Body of pancreas (tissue), 4 donors: ENCODE measurements at regions not wholly inside any gene's neighbourhood (a gene's known extent, or its start where the extent isn't known, plus 50 kb on each side); places are given as distances from the start of the nearest gene placed in this dataset.

ENCODE experiments used
- ATAC-seq: fragments of 150-250 bp; one replicate; pipeline ENCODE4 v1.9.1; 2016
- DNase-seq, 4 donors: peaks; one replicate each; pipeline ENCODE4 v3.0.0-alpha.2; 2019
- H3K27ac ChIP-seq, 4 donors: fragments of 200-600 bp; sonication (generic); 1 replicate in 3 of 4; 2 replicates in 1 of 4; pipeline versions ENCODE4 v1.5.1 to v1.6.1; 2016 to 2019; ENCODE audit warnings: mild to moderate bottlenecking in 1 of 4, mixed read lengths in 1 of 4, moderate library complexity in 1 of 4
- H3K27me3 ChIP-seq, 2 donors: fragments of 200-600 bp; sonication (generic); one replicate each; pipeline ENCODE4 v1.6.0; 2016; ENCODE audit warnings: mild to moderate bottlenecking in 1 of 2
- H3K36me3 ChIP-seq, 2 donors: fragments of 200-600 bp; sonication (generic); replicated peaks in 1 of 2; 2 replicates each; pipeline ENCODE4 v1.5.1; 2016; ENCODE audit warnings: low read depth in 2 of 2; ENCODE audit not compliant: insufficient read depth in 1 of 2
- H3K4me1 ChIP-seq: fragments of 200-600 bp; sonication (generic); one replicate; pipeline ENCODE4 v1.6.0; 2016
- H3K4me3 ChIP-seq, 2 donors: fragments of 200-600 bp; sonication (generic); 1 replicate in 1 of 2; 2 replicates in 1 of 2; pipeline ENCODE4 v1.5.1; 2016 to 2019
- H3K9me3 ChIP-seq, 3 donors: fragments of 200-600 bp; sonication (generic); 1 replicate in 2 of 3; 2 replicates in 1 of 3; pipeline ENCODE4 v1.5.1; 2016
- CTCF ChIP-seq, 7 experiments: fragments of 450-650 bp in 4 of 7; fragments of 200-600 bp in 3 of 7; sonication (generic) in 3 of 7; IDR thresholded peaks; one replicate each; pipeline ENCODE4 v1.5.1; 2016 to 2019; ENCODE audit warnings: antibody characterized with exemption in 7 of 7
- POLR2A ChIP-seq, 3 donors: fragments of 450-650 bp; IDR thresholded peaks; one replicate each; pipeline ENCODE4 v1.6.1; 2016; ENCODE audit warnings: antibody characterized with exemption in 3 of 3, mild to moderate bottlenecking in 2 of 3
- WGBS, 2 donors: methylation state at CpG; one replicate each; pipeline ENCODE4 v1.1.5; 2017; 5-methylcytosine and 5-hydroxymethylcytosine counted together
- intact Hi-C: fragments of 100-400 bp; cut with DNase I; formaldehyde crosslinking; loops from one replicate; pipeline ENCODE4 v1.15.1; 2023

- TF ChIP-seq CTCF (IDR thresholded peaks at IDR 0.05): no peak
- TF ChIP-seq POLR2A (IDR thresholded peaks at IDR 0.05): no peak
- Histone ChIP-seq H3K27me3 (no peaks in the 10 kb centered on the region), H3K4me3 (no peak overlapping the region), H3K4me1 (no peaks in the 10 kb centered on the region), H3K27ac (no peak overlapping the region), H3K36me3 (no peaks in the 10 kb centered on the region), H3K9me3 (no peaks in the 10 kb centered on the region)
- intact Hi-C loops: no loop called here
- no peak for ATAC-seq
- DNase-seq: no peak
These were observed 104.7 kb upstream of the TSC22D1 start for GRCh38 chr13:44680746-44681355.

- no peaks in the 10 kb centered on the region for H3K9me3 ChIP-seq
- no peaks in the 10 kb centered on the region for H3K27me3 ChIP-seq
- TF ChIP-seq CTCF (IDR thresholded peaks at IDR 0.05) (no peak), POLR2A (IDR thresholded peaks at IDR 0.05) (no peak)
- ATAC-seq: no peak
- no peak overlapping the region for H3K4me3 ChIP-seq
- 73% methylated on average over 4 of the region's 4 CpGs for WGBS, 2 donors
- intact Hi-C loops: no loop called here
- no peak for DNase-seq
- H3K27ac ChIP-seq: no peak overlapping the region
- H3K4me1 ChIP-seq: no peaks in the 10 kb centered on the region
- no peaks in the 10 kb centered on the region for H3K36me3 ChIP-seq
These were observed 103.5 kb upstream of the TSC22D1 start for GRCh38 chr13:44679597-44679996.

- H3K27me3 ChIP-seq: no peaks in the 10 kb centered on the region
- H3K27ac ChIP-seq: no peak overlapping the region
- intact Hi-C loops: no loop called here
- H3K9me3 ChIP-seq: no peaks in the 10 kb centered on the region
- WGBS, 2 donors: 89 to 97% methylated on average over 5 to 6 of the region's 6 CpGs
- no peak for ATAC-seq
- no peak overlapping the region for H3K4me3 ChIP-seq
- no peak for DNase-seq
- TF ChIP-seq POLR2A (IDR thresholded peaks at IDR 0.05): no peak
- H3K36me3 ChIP-seq: no peaks in the 10 kb centered on the region
- H3K4me1 ChIP-seq: no peaks in the 10 kb centered on the region
These were observed 102.1 kb upstream of the TSC22D1 start for GRCh38 chr13:44678197-44678596.

- no peaks in the 10 kb centered on the region for H3K4me1 ChIP-seq
- no peak for ATAC-seq
- 58 to 72% methylated on average over 3 of the region's 3 CpGs for WGBS, 2 donors
- DNase-seq: no peak
- H3K27me3 ChIP-seq: no peaks in the 10 kb centered on the region
- H3K4me3 ChIP-seq: no peak overlapping the region
- intact Hi-C loops: no loop called here
- no peaks in the 10 kb centered on the region for H3K9me3 ChIP-seq
- no peaks in the 10 kb centered on the region for H3K36me3 ChIP-seq
- H3K27ac ChIP-seq: no peak overlapping the region
- TF ChIP-seq POLR2A (IDR thresholded peaks at IDR 0.05) (no peak), CTCF (IDR thresholded peaks at IDR 0.05) (no peak)
These were observed 100.4 kb upstream of the TSC22D1 start for GRCh38 chr13:44676534-44676933.

- no peaks in the 10 kb centered on the region for H3K9me3 ChIP-seq
- H3K27ac ChIP-seq: no peak overlapping the region
- DNase-seq: no peak
- TF ChIP-seq POLR2A (IDR thresholded peaks at IDR 0.05) (no peak), CTCF (IDR thresholded peaks at IDR 0.05) (no peak)
- intact Hi-C loops: no loop called here
- H3K4me1 ChIP-seq: no peaks in the 10 kb centered on the region
- no peak overlapping the region for H3K4me3 ChIP-seq
- WGBS, 2 donors: 79 to 92% methylated on average over 4 of the region's 4 CpGs
- H3K36me3 ChIP-seq: no peaks in the 10 kb centered on the region
- ATAC-seq: no peak
- no peaks in the 10 kb centered on the region for H3K27me3 ChIP-seq
These were observed 93.4 kb upstream of the TSC22D1 start for GRCh38 chr13:44669534-44669933.
